ACHN (cell line): ENCODE measurements at regions not wholly inside any gene's neighbourhood (a gene's known extent, or its start where the extent isn't known, plus 50 kb on each side); places are given as distances from the start of the nearest gene placed in this dataset.

Source experiments
- DNase-seq: peaks from one replicate; pipeline ENCODE4 v3.0.0-alpha.2; 2015
- in situ Hi-C: cut with HindIII; loops from 2 replicates; pipeline ENCODE4 v1.10.0; 2017; ENCODE audit warnings: low sequenced_read_pairs, low pct_ligation_motif_present, low pct_unique_long_range_greater_than_20kb

- in situ Hi-C loops = no loop called here
- DNase-seq = no peak
Observed at GRCh38 chrX:20463296-20464075, 196.8 kb upstream of the RPS6KA3 start.

DNA sequence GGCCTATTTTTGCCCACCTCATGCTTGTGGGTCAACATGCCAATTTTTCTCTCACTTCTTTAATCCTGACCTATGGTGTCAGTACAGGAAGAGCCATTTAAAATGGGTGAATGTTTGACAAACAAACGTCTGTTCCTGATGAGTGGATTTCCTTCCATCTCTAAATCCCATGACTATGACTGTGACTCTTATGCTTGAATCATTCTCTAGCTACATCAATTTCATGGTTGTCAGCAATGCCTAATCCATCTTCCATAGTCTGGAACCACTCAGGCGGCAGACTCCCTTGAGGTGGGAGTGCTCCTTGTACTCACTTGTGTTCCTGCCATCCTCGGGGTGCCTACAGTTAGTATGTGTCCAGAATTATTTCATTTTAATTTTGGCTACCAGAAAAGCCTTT lies 194.9 kb upstream of the RPS6KA3 start:
- in situ Hi-C loops = no loop called here

DNA sequence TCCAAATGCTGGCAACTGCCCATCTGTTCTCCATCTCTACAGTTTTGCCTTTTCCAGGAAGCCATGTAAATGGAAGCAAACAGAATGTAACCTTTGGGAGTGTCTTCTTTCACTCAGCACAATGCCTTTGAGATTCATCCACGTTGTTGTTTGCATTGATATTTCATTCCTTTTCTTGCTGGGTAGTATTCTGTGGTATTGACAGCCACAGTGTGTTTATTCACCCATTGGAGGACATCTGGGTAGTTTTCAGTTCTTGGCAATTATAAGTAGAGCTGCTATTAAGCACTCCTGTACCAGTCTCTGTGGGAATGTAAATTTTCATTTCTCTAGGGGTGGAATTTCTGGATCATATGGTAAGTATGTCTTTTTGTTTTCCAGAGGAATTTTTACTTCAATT lies 194.3 kb upstream of the RPS6KA3 start:
- in situ Hi-C loops = no loop called here
- DNase-seq = no peak

More for the DNA sequence above, 194.9 kb upstream of the RPS6KA3 start:
- peak; percentile 71 for DNase-seq

DNA sequence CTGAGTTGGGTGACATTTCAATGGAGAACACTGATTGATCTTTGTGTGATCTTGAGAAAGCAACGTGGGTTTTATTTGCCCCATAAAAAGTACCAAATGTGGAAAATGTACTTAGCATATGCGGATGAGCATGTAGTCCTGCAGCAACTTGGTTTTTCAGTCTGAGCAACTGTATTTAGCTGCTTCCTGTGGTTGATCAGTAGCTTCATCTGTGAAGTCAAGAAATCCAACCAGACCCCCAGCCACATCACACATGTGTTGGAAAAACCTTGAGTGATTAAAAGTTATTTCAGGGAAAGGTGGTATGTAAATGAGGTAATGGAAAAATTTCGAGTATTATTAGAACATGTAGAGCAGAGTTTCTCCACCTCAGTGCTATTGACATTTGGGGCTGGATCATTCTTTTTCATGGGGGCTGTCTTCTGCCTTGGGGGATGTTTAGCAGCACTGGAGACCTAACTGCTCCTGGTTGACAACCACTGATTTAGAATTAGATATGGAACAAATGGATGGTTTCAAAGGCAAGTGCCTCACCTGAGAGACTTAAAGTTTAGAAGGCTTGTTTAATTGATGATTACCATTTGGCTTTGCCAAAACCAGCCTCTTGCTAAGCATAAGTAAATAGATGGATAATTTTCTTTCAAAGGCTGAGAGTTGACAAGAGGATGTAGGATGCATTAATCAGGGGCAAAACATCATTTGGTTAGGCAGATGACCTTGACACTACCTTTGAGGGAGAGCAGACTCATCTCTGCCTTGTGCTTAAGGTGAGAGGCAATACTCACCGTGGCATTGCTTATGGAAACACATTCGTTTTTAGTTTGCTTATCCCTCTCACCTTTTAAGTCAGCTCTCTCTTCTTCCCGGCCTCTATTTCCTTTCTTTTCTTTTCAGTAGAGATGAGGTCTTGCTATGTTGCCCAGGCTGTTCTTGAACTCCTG lies 193.0 kb upstream of the RPS6KA3 start:
- in situ Hi-C loops = no loop called here
- no peak for DNase-seq

GRCh38 chrX:20456971-20457370 lies 190.3 kb upstream of the RPS6KA3 start:
- DNase-seq = no peak
- in situ Hi-C loops = no loop called here

GRCh38 chrX:20455001-20455400 lies 188.3 kb upstream of the RPS6KA3 start:
- in situ Hi-C loops = no loop called here
- DNase-seq = no peak

DNA sequence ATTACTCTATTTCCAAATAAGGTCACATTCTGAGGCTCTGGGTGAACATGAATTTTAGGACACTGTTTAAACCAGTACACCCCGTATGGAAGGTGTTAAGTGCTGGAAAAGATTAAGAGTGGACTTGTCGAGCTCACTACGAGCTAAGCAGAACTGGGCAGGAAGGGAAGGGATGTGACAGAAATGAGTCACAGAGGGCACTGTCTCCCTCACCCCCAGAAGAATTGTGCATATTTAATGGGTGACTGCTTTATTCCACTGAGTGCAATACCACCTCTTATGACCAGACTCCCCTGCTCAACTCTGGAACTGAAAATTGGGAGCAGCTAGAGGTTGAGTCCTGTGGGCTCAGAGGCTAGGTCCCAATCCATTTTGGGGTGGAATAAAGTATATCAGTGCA lies 187.4 kb upstream of the RPS6KA3 start:
- no peak for DNase-seq
- in situ Hi-C loops = no loop called here

DNA sequence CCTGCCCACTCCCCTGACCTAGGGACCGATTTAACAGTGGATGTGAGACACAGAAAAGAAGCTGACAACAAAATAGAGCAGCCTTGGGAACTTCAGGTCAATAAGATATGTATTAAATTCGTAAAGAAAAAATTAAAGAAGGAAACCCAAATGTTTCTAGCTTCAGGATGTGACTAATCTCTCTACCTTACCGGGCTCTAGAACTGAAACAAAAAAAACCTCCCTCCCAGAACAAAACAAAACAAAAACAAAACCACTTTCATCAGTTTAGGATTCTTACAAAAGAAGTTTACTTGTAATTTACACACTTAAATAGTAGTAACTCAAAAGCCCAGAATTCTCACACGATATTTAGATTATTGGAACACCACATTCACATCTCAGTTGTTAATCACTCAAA lies 185.8 kb upstream of the RPS6KA3 start:
- in situ Hi-C loops = no loop called here
- no peak for DNase-seq

DNA sequence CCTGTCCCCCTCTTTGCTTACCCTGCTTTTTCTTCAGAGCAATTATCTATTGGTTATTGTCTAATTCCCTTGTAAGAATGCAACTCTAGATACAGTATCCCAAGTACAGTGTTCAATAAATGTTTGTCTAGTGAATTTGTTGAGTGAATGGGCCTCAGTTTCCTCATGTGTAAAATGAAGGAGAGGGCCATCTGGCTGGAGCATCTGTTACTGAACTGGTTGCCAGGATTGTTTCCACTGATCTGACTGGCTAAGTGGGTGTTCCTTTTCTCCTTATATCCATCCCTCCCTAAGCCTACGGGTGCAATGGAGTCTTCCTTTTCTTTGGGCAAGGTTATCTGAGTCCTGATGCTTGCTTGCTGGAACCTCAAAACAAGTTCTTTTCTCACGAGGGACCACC lies 185.2 kb upstream of the RPS6KA3 start:
- DNase-seq = no peak
- in situ Hi-C loops = no loop called here

- in situ Hi-C loops = no loop called here
- DNase-seq = no peak
Observed at GRCh38 chrX:20445109-20445508, 178.4 kb upstream of the RPS6KA3 start.

GRCh38 chrX:20442597-20442996 lies 175.9 kb upstream of the RPS6KA3 start:
- in situ Hi-C loops = no loop called here
- peak; percentile 53 for DNase-seq

- in situ Hi-C loops = no loop called here
- no peak for DNase-seq
Observed at GRCh38 chrX:20441123-20441522, 174.4 kb upstream of the RPS6KA3 start.

DNA sequence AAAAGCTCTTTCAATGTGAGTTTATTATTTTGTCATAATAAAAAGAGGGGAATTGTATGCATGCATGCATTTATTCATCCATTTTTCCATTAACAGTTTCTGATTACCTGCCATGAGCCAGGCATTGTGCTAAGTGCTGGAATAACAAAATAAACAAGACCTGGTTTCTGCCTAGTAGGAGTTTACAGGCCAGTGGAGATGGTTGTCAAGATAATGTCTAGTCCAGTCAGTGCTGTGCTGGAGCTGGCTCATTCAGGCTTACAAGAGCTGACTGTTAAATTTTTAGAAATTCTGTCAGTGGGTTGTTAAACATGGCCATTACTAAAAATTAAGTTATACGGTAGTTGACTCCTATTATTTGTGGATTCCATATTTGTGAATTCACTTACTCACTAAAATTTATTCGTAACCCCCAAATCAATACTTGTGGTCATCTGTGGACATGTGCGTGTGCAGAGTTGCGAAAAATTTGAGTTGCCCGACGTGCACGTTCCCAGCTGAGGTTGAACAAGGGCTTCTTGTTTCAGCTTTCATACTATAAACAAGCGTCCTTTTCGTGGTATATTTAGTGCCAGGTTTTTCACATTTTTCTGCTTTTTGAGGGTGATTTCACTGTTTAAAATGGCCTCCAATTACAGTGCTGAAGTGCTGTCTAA lies 172.3 kb upstream of the RPS6KA3 start:
- in situ Hi-C loops = no loop called here
- no peak for DNase-seq

- no peak for DNase-seq
- in situ Hi-C loops = no loop called here
Observed at GRCh38 chrX:20437683-20438082, 171.0 kb upstream of the RPS6KA3 start.

- in situ Hi-C loops = no loop called here
- DNase-seq = no peak
Observed at GRCh38 chrX:20435913-20436312, 169.2 kb upstream of the RPS6KA3 start.

- DNase-seq = no peak
- in situ Hi-C loops = no loop called here
Observed at GRCh38 chrX:20434986-20435385, 168.3 kb upstream of the RPS6KA3 start.

DNA sequence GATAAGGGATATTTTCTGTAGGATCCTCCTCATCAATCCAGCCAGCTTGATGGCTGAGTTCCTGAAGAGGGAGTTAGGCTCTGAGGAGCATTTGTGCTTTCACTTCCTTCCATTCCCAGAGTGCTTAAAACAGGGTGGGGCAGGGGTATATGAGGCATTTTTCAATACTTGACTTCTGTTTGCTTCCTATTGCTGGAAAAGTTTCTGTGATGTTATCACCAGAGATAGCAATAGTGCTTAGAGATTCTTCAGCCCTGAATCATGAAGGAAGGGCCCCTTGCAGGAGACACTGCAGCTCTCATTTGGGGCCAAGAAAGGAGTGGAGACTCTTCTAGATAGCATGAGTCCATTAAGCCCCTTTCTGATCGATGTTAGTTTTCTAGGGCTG lies 166.7 kb upstream of the RPS6KA3 start:
- in situ Hi-C loops = no loop called here
- DNase-seq = no peak

- in situ Hi-C loops = no loop called here
- no peak for DNase-seq
Observed at GRCh38 chrX:20432746-20433387, 166.2 kb upstream of the RPS6KA3 start.

GRCh38 chrX:20432048-20432447 lies 165.3 kb upstream of the RPS6KA3 start:
- peak; percentile 0 for DNase-seq
- in situ Hi-C loops = no loop called here
